Hematopoietic multipotent progenitor cell treated with erythropoietin and hydrocortisone succinate and interleukin-3 and kit ligand, for 4 days (in vitro differentiated cells): ENCODE measurements at regions not wholly inside any gene's neighbourhood (a gene's known extent, or its start where the extent isn't known, plus 50 kb on each side); places are given as distances from the start of the nearest gene placed in this dataset.
"Not testable (repeated sequence)": the region's sequence is repeated elsewhere in the genome, so short reads cannot be mapped to it uniquely, and the experiment has no call there.

Experiments
- DNase-seq: peaks from one replicate; pipeline ENCODE4 v3.0.0-alpha.2; 2015

GRCh38 chr5:135154197-135154596, 120.2 kb upstream of the PITX1 start:
- no peak for DNase-seq

GRCh38 chr5:135153661-135154060, 119.6 kb upstream of the PITX1 start:
- no peak for DNase-seq

- no peak for DNase-seq
These were observed 119.2 kb upstream of the PITX1 start for GRCh38 chr5:135153259-135153658.

GRCh38 chr5:135151660-135152059, 117.6 kb upstream of the PITX1 start:
- DNase-seq = not testable (repeated sequence)

- DNase-seq = no peak
These were observed 117.2 kb upstream of the PITX1 start for GRCh38 chr5:135151256-135151655.

GRCh38 chr5:135150767-135151166, 116.7 kb upstream of the PITX1 start:
- DNase-seq = no peak

- no peak for DNase-seq
These were observed 116.1 kb upstream of the PITX1 start for GRCh38 chr5:135149956-135150723.

- no peak for DNase-seq
These were observed 115.4 kb upstream of the PITX1 start for GRCh38 chr5:135149229-135149955.

- no peak for DNase-seq
These were observed 113.5 kb upstream of the PITX1 start for GRCh38 chr5:135147294-135148090.

- no peak for DNase-seq
These were observed 112.0 kb upstream of the PITX1 start for GRCh38 chr5:135145985-135146384.

- not testable (repeated sequence) for DNase-seq
These were observed 109.7 kb upstream of the PITX1 start for GRCh38 chr5:135143682-135144081.

GRCh38 chr5:135141303-135142268, 107.6 kb upstream of the PITX1 start:
- DNase-seq = no peak

- DNase-seq = no peak
These were observed 106.6 kb upstream of the PITX1 start for GRCh38 chr5:135140446-135141204.

- no peak for DNase-seq
These were observed 105.5 kb upstream of the PITX1 start for GRCh38 chr5:135139381-135140134.

- DNase-seq = no peak
These were observed 104.3 kb upstream of the PITX1 start for GRCh38 chr5:135138116-135138850.

- DNase-seq = no peak
These were observed 103.3 kb upstream of the PITX1 start for GRCh38 chr5:135137146-135137915.

- peak; percentile 55 for DNase-seq
These were observed 102.5 kb upstream of the PITX1 start for GRCh38 chr5:135136546-135136945.

- peak; percentile 91 for DNase-seq
These were observed 101.7 kb upstream of the PITX1 start for GRCh38 chr5:135135530-135136226.
